ENCODE measurements at regions not wholly inside any gene's neighbourhood (a gene's known extent, or its start where the extent isn't known, plus 50 kb on each side); places are given as distances from the start of the nearest gene placed in this dataset.

GRCh38 chr1:30196872-30197638, 526.3 kb downstream of the MATN1 start:
- Histone ChIP-seq H3K4me1 (ENCODE audit: control insufficient read depth, insufficient read depth, low read length) (no peaks in the 10 kb centered on the region), H3K36me3 (ENCODE audit: control insufficient read depth, insufficient read depth, low read length) (no peaks in the 10 kb centered on the region), H3K4me3 (ENCODE audit: low read length) (no peak overlapping the region), H3K27me3 (ENCODE audit: control insufficient read depth, insufficient read depth, low read length) (no peaks in the 10 kb centered on the region), H3K9me3 (ENCODE audit: control insufficient read depth, insufficient read depth, low read length) (no peaks in the 10 kb centered on the region), H3K27ac (ENCODE audit: low read length) (no peak overlapping the region)
- WGBS (ENCODE audit: insufficient coverage, insufficient read length): 100% methylated on average over 1 of the region's 13 CpGs
- no peak for DNase-seq (ENCODE audit: low read depth, low spot score)

GRCh38 chr1:30196457-30196856, 526.9 kb downstream of the MATN1 start:
- Histone ChIP-seq H3K4me1 (ENCODE audit: control insufficient read depth, insufficient read depth, low read length) (no peaks in the 10 kb centered on the region), H3K27me3 (ENCODE audit: control insufficient read depth, insufficient read depth, low read length) (no peaks in the 10 kb centered on the region)

GRCh38 chr1:30195424-30196134, 527.8 kb downstream of the MATN1 start:
- no peaks in the 10 kb centered on the region for H3K9me3 ChIP-seq (ENCODE audit: control insufficient read depth, insufficient read depth, low read length)
- H3K27ac ChIP-seq (ENCODE audit: low read length): no peak overlapping the region
- no peaks in the 10 kb centered on the region for H3K36me3 ChIP-seq (ENCODE audit: control insufficient read depth, insufficient read depth, low read length)
- H3K27me3 ChIP-seq (ENCODE audit: control insufficient read depth, insufficient read depth, low read length): no peaks in the 10 kb centered on the region
- H3K4me3 ChIP-seq (ENCODE audit: low read length): no peak overlapping the region
- H3K4me1 ChIP-seq (ENCODE audit: control insufficient read depth, insufficient read depth, low read length): no peaks in the 10 kb centered on the region
- WGBS (ENCODE audit: insufficient coverage, insufficient read length): no CpG with 5 or more reads among the region's 17 CpGs
- DNase-seq (ENCODE audit: low read depth, low spot score): no peak

More at GRCh38 chr1:30196457-30196856, 526.9 kb downstream of the MATN1 start:
- Histone ChIP-seq H3K36me3 (ENCODE audit: control insufficient read depth, insufficient read depth, low read length) (no peaks in the 10 kb centered on the region), H3K4me3 (ENCODE audit: low read length) (no peak overlapping the region), H3K9me3 (ENCODE audit: control insufficient read depth, insufficient read depth, low read length) (no peaks in the 10 kb centered on the region), H3K27ac (ENCODE audit: low read length) (no peak overlapping the region)
- DNase-seq (ENCODE audit: low read depth, low spot score): no peak

- H3K36me3 ChIP-seq (ENCODE audit: control insufficient read depth, insufficient read depth, low read length): no peaks in the 10 kb centered on the region
- no peaks in the 10 kb centered on the region for H3K27me3 ChIP-seq (ENCODE audit: control insufficient read depth, insufficient read depth, low read length)
- no peak overlapping the region for H3K4me3 ChIP-seq (ENCODE audit: low read length)
- H3K27ac ChIP-seq (ENCODE audit: low read length): no peak overlapping the region
- DNase-seq (ENCODE audit: low read depth, low spot score): no peak
- no peaks in the 10 kb centered on the region for H3K4me1 ChIP-seq (ENCODE audit: control insufficient read depth, insufficient read depth, low read length)
- WGBS (ENCODE audit: insufficient coverage, insufficient read length): no CpG with 5 or more reads among the region's 8 CpGs
- no peaks in the 10 kb centered on the region for H3K9me3 ChIP-seq (ENCODE audit: control insufficient read depth, insufficient read depth, low read length)
Measured at GRCh38 chr1:30194741-30195423, 528.5 kb downstream of the MATN1 start.

GRCh38 chr1:30194046-30194619, 529.3 kb downstream of the MATN1 start:
- DNase-seq (ENCODE audit: low read depth, low spot score): no peak
- WGBS (ENCODE audit: insufficient coverage, insufficient read length): no CpG with 5 or more reads among the region's 6 CpGs
- no peaks in the 10 kb centered on the region for H3K36me3 ChIP-seq (ENCODE audit: control insufficient read depth, insufficient read depth, low read length)

GRCh38 chr1:30192969-30193630, 530.3 kb downstream of the MATN1 start:
- H3K4me3 ChIP-seq (ENCODE audit: low read length): no peak overlapping the region
- no CpG with 5 or more reads among the region's 3 CpGs for WGBS (ENCODE audit: insufficient coverage, insufficient read length)
- H3K36me3 ChIP-seq (ENCODE audit: control insufficient read depth, insufficient read depth, low read length): no peaks in the 10 kb centered on the region
- no peaks in the 10 kb centered on the region for H3K9me3 ChIP-seq (ENCODE audit: control insufficient read depth, insufficient read depth, low read length)
- H3K27ac ChIP-seq (ENCODE audit: low read length): no peak overlapping the region
- no peaks in the 10 kb centered on the region for H3K27me3 ChIP-seq (ENCODE audit: control insufficient read depth, insufficient read depth, low read length)
- H3K4me1 ChIP-seq (ENCODE audit: control insufficient read depth, insufficient read depth, low read length): no peaks in the 10 kb centered on the region
- DNase-seq (ENCODE audit: low read depth, low spot score): no peak

More at GRCh38 chr1:30194046-30194619, 529.3 kb downstream of the MATN1 start:
- H3K4me1 ChIP-seq (ENCODE audit: control insufficient read depth, insufficient read depth, low read length): no peaks in the 10 kb centered on the region
- no peak overlapping the region for H3K27ac ChIP-seq (ENCODE audit: low read length)
- no peaks in the 10 kb centered on the region for H3K9me3 ChIP-seq (ENCODE audit: control insufficient read depth, insufficient read depth, low read length)
- no peaks in the 10 kb centered on the region for H3K27me3 ChIP-seq (ENCODE audit: control insufficient read depth, insufficient read depth, low read length)
- no peak overlapping the region for H3K4me3 ChIP-seq (ENCODE audit: low read length)

GRCh38 chr1:30191154-30191702, 532.2 kb downstream of the MATN1 start:
- H3K4me1 ChIP-seq (ENCODE audit: control insufficient read depth, insufficient read depth, low read length): no peaks in the 10 kb centered on the region
- H3K9me3 ChIP-seq (ENCODE audit: control insufficient read depth, insufficient read depth, low read length): no peaks in the 10 kb centered on the region
- DNase-seq (ENCODE audit: low read depth, low spot score): no peak
- no peak overlapping the region for H3K4me3 ChIP-seq (ENCODE audit: low read length)
- H3K27ac ChIP-seq (ENCODE audit: low read length): no peak overlapping the region
- H3K27me3 ChIP-seq (ENCODE audit: control insufficient read depth, insufficient read depth, low read length): no peaks in the 10 kb centered on the region
- H3K36me3 ChIP-seq (ENCODE audit: control insufficient read depth, insufficient read depth, low read length): no peaks in the 10 kb centered on the region
- no CpG with 5 or more reads among the region's 2 CpGs for WGBS (ENCODE audit: insufficient coverage, insufficient read length)

- Histone ChIP-seq H3K9me3 (ENCODE audit: control insufficient read depth, insufficient read depth, low read length) (no peaks in the 10 kb centered on the region), H3K27me3 (ENCODE audit: control insufficient read depth, insufficient read depth, low read length) (no peaks in the 10 kb centered on the region), H3K27ac (ENCODE audit: low read length) (no peak overlapping the region), H3K36me3 (ENCODE audit: control insufficient read depth, insufficient read depth, low read length) (no peaks in the 10 kb centered on the region), H3K4me1 (ENCODE audit: control insufficient read depth, insufficient read depth, low read length) (no peaks in the 10 kb centered on the region), H3K4me3 (ENCODE audit: low read length) (no peak overlapping the region)
- WGBS (ENCODE audit: insufficient coverage, insufficient read length): no CpG with 5 or more reads among the region's 9 CpGs
- no peak for DNase-seq (ENCODE audit: low read depth, low spot score)
Measured at GRCh38 chr1:30190511-30191153, 532.8 kb downstream of the MATN1 start.

- no peaks in the 10 kb centered on the region for H3K36me3 ChIP-seq (ENCODE audit: control insufficient read depth, insufficient read depth, low read length)
- WGBS (ENCODE audit: insufficient coverage, insufficient read length): no CpG with 5 or more reads among the region's 9 CpGs
- no peaks in the 10 kb centered on the region for H3K4me1 ChIP-seq (ENCODE audit: control insufficient read depth, insufficient read depth, low read length)
- no peaks in the 10 kb centered on the region for H3K9me3 ChIP-seq (ENCODE audit: control insufficient read depth, insufficient read depth, low read length)
- no peak overlapping the region for H3K27ac ChIP-seq (ENCODE audit: low read length)
- DNase-seq (ENCODE audit: low read depth, low spot score): no peak
- no peaks in the 10 kb centered on the region for H3K27me3 ChIP-seq (ENCODE audit: control insufficient read depth, insufficient read depth, low read length)
- H3K4me3 ChIP-seq (ENCODE audit: low read length): no peak overlapping the region
Measured at GRCh38 chr1:30189818-30190500, 533.4 kb downstream of the MATN1 start.
